Right lobe of liver (tissue), 6 donors: ENCODE measurements at regions not wholly inside any gene's neighbourhood (a gene's known extent, or its start where the extent isn't known, plus 50 kb on each side); places are given as distances from the start of the nearest gene placed in this dataset.
A peak's percentile ranks its signal among the peaks of the same experiment; 100 is the strongest.

Experiments used
- ATAC-seq, 4 donors: fragments of 200-7000 bp; cut with Tn5 transposase; one replicate each; pipeline ENCODE4 v1.9.1; 2020; ENCODE audit warnings: mild to moderate bottlenecking in 4 of 4, moderate library complexity in 4 of 4
- DNase-seq, 3 donors: peaks; one replicate each; pipeline ENCODE4 v3.0.0-alpha.2; 2020
- H3K27ac ChIP-seq, 3 donors: fragments of 200-600 bp; one replicate each; pipeline ENCODE4 v1.8.0; 2022
- H3K27me3 ChIP-seq, 2 donors: fragments of 200-600 bp; one replicate each; pipeline ENCODE4 v1.8.0; 2022
- H3K36me3 ChIP-seq, 4 donors: fragments of 200-600 bp; sonication (generic) in 1 of 4; one replicate each; pipeline versions ENCODE4 v1.5.1 to v1.8.0; 2017 to 2022; ENCODE audit warnings: control low read depth in 1 of 4
- H3K4me1 ChIP-seq, 4 donors: fragments of 200-600 bp; sonication (generic) in 1 of 4; one replicate each; pipeline versions ENCODE4 v1.5.1 to v1.8.0; 2017 to 2022; ENCODE audit warnings: control low read depth in 1 of 4
- H3K4me3 ChIP-seq, 3 donors: fragments of 200-600 bp; one replicate each; pipeline ENCODE4 v1.8.0; 2022
- H3K9me3 ChIP-seq, 4 donors: fragments of 200-600 bp; sonication (generic) in 1 of 4; one replicate each; pipeline versions ENCODE4 v1.5.1 to v1.8.0; 2017 to 2022; ENCODE audit warnings: control low read depth in 1 of 4
- CTCF ChIP-seq, 4 donors: fragments of 200-600 bp in 3 of 4; fragments of 450-650 bp in 1 of 4; IDR thresholded peaks; one replicate each; pipeline versions ENCODE4 v1.5.1 to v1.8.0; 2016 to 2022; ENCODE audit warnings: antibody characterized with exemption in 4 of 4, mild to moderate bottlenecking in 2 of 4
- POLR2A ChIP-seq: fragments of 450-650 bp; IDR thresholded peaks from one replicate; pipeline ENCODE4 v1.6.1; 2017; ENCODE audit warnings: antibody characterized with exemption, mild to moderate bottlenecking
- WGBS: methylation state at CpG from one replicate; pipeline ENCODE4 v1.1.6; 2018; ENCODE audit warnings: low coverage, low lambda C conversion rate; ENCODE audit not compliant: insufficient coverage; ENCODE audit errors: missing lambda C conversion rate; 5-methylcytosine and 5-hydroxymethylcytosine counted together
- intact Hi-C, 2 donors: fragments of 100-400 bp; cut with DNase I; formaldehyde crosslinking; loops; one replicate each; pipeline versions ENCODE4 v1.11.2 to v1.14.1; 2022
- donor health status: DM: no; HTN: yes; CAD: no.
- donor health status: DM: no; HTN: no; CAD: no.
- donor health status: DM: no; HTN: no; CAD: no.
- donor health status: DM: no; HTN: yes; CAD: no.
- donor health status: DM: no; HTN: yes; CAD: no.

- intact Hi-C loops: no loop called here
- H3K36me3 ChIP-seq: no peaks in the 10 kb centered on the region
- H3K4me3 ChIP-seq: no peak overlapping the region
- no peaks in the 10 kb centered on the region for H3K27me3 ChIP-seq
- H3K27ac ChIP-seq: no peak overlapping the region
- no peak for TF ChIP-seq POLR2A
- TF ChIP-seq CTCF (IDR thresholded peaks at IDR 0.05): no peak
- no peaks in the 10 kb centered on the region for H3K9me3 ChIP-seq
- ATAC-seq (peak in 1 of 4 donors; percentile 30), DNase-seq (no peak)
- 51% methylated on average over 6 of the region's 7 CpGs for WGBS
- no peaks in the 10 kb centered on the region for H3K4me1 ChIP-seq
Observed at GRCh38 chr17:5800646-5801045, 216.3 kb upstream of the NLRP1 start.

GRCh38 chr17:5804251-5804650 lies 219.9 kb upstream of the NLRP1 start:
- no peak for ATAC-seq
- Histone ChIP-seq H3K27me3 (no peaks in the 10 kb centered on the region), H3K9me3 (no peaks in the 10 kb centered on the region), H3K27ac (no peak overlapping the region), H3K4me1 (no peaks in the 10 kb centered on the region), H3K36me3 (no peaks in the 10 kb centered on the region), H3K4me3 (no peak overlapping the region)
- intact Hi-C loops: no loop called here
- DNase-seq: no peak
- whole genome bisulfite sequencing: 53% methylated on average over 3 of the region's 5 CpGs
- no peak for TF ChIP-seq CTCF (IDR thresholded peaks at IDR 0.05)
- TF ChIP-seq POLR2A: no peak

GRCh38 chr17:5809056-5809455 lies 224.7 kb upstream of the NLRP1 start:
- ATAC-seq (no peak), DNase-seq (no peak)
- intact Hi-C loops: no loop called here
- TF ChIP-seq POLR2A: no peak
- no peak for TF ChIP-seq CTCF (IDR thresholded peaks at IDR 0.05)
- Histone ChIP-seq H3K4me3 (no peak overlapping the region), H3K9me3 (no peaks in the 10 kb centered on the region), H3K36me3 (no peaks in the 10 kb centered on the region), H3K27ac (no peak overlapping the region), H3K4me1 (no peaks in the 10 kb centered on the region), H3K27me3 (no peaks in the 10 kb centered on the region)
- no CpG with 5 or more reads among the region's 1 CpG for WGBS

- H3K27ac ChIP-seq: no peak overlapping the region
- no peak for DNase-seq
- no peaks in the 10 kb centered on the region for H3K4me1 ChIP-seq
- H3K27me3 ChIP-seq: no peaks in the 10 kb centered on the region
- ATAC-seq: no peak
- no peaks in the 10 kb centered on the region for H3K36me3 ChIP-seq
- no peaks in the 10 kb centered on the region for H3K9me3 ChIP-seq
- H3K4me3 ChIP-seq: no peak overlapping the region
- intact Hi-C loops: no loop called here
- 61% methylated on average over 3 of the region's 3 CpGs for WGBS
- TF ChIP-seq CTCF (IDR thresholded peaks at IDR 0.05) (no peak), POLR2A (no peak)
Observed at GRCh38 chr17:5809580-5810188, 225.4 kb upstream of the NLRP1 start.

- no peaks in the 10 kb centered on the region for H3K4me1 ChIP-seq
- no peak for DNase-seq
- intact Hi-C loops: no loop called here
- H3K9me3 ChIP-seq: no peaks in the 10 kb centered on the region
- TF ChIP-seq POLR2A (no peak), CTCF (IDR thresholded peaks at IDR 0.05) (no peak)
- no peak overlapping the region for H3K4me3 ChIP-seq
- 71% methylated on average over 4 of the region's 5 CpGs for WGBS
- no peaks in the 10 kb centered on the region for H3K27me3 ChIP-seq
- H3K27ac ChIP-seq: no peak overlapping the region
- H3K36me3 ChIP-seq: no peaks in the 10 kb centered on the region
- ATAC-seq: no peak
Observed at GRCh38 chr17:5812590-5812989, 228.3 kb upstream of the NLRP1 start.
